GM12875 (cell line): ENCODE measurements at regions not wholly inside any gene's neighbourhood (a gene's known extent, or its start where the extent isn't known, plus 50 kb on each side); places are given as distances from the start of the nearest gene placed in this dataset.

ENCODE experiments used
- H3K4me3 ChIP-seq: one replicate; pipeline ENCODE4 v1.5.1; 2011; ENCODE audit warnings: low read depth, low read length, control low read depth
- TF ChIP-seq, protein P1 (sequence below): IDR thresholded peaks from 2 replicates; pipeline ENCODE4 v1.5.1; 2011; ENCODE audit warnings: low read depth, mild to moderate bottlenecking, control low read depth, inconsistent platforms, low read length, moderate library complexity, borderline replicate concordance; ENCODE audit not compliant: insufficient read depth

DNA sequence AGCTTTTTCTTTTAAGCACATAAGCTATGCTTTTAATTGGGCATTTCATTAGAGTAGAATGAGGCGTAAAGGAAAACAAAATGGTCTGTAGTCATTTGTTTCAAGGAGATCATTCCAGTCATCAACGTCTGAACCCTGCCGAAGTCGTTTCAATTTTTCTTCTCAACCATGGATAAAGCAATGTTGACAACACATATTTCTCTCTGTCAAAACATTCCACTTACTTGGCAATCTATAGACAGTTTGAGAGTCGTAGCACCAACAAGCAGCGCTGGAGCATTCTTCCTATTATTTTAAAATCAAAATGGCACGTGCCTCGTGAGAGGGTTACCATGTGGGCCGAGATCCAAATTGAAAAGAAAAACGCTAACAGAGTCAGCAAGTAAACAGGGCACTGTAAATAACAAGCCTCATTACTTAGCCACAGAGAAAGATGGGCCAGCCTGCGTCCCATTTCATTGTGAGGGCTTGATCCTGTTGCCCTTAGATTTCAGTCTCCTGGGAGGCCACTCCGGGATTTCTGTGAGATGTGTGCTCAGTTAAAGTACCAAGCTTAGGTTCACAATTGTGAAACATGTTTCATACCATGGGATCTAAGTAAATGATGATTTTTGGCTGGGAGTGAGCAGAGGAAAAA, 422.9 kb downstream of the DTWD2 start:
- H3K4me3 ChIP-seq, result no peak overlapping the region
- TF ChIP-seq, protein P1, sequence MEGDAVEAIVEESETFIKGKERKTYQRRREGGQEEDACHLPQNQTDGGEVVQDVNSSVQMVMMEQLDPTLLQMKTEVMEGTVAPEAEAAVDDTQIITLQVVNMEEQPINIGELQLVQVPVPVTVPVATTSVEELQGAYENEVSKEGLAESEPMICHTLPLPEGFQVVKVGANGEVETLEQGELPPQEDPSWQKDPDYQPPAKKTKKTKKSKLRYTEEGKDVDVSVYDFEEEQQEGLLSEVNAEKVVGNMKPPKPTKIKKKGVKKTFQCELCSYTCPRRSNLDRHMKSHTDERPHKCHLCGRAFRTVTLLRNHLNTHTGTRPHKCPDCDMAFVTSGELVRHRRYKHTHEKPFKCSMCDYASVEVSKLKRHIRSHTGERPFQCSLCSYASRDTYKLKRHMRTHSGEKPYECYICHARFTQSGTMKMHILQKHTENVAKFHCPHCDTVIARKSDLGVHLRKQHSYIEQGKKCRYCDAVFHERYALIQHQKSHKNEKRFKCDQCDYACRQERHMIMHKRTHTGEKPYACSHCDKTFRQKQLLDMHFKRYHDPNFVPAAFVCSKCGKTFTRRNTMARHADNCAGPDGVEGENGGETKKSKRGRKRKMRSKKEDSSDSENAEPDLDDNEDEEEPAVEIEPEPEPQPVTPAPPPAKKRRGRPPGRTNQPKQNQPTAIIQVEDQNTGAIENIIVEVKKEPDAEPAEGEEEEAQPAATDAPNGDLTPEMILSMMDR, result no peak

DNA sequence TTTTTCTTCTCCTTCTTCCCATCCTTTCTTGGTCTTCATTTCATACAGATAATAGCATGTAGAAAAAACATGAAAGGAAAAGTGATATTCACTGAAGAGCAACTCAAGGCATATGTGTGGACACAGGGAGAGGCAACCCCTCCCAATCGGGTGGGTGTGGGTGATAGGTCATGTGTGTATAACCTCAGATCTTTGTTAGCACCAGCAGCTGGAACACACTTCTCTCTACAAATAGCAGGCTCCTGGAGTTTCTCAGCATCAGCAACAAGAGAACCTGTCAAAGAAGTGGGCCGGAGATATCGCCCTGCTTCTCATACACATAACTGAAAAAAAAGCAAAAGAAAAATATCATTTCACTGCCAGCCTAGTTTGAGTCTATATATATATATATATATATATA, 426.4 kb downstream of the DTWD2 start:
- H3K4me3 ChIP-seq, result no peak overlapping the region
- TF ChIP-seq, protein P1, result no peak

DNA sequence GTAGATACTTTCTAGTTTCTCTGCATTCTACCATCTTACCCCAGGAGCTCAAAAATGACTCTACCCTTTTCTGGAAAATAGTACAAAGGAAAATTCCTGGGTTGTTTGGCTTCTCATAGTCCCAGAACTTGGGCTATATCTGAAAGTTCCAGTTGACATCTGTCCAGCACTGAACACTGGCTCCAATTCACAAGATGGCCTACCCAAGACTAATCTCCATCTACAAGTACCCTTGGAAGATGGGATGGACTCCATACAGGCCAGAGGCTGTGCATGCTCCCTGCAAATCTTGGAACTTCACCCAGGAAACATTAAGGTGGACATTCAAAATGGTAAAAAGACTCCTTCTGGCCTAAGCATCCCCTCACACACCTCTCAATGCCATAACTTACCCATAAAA, 427.1 kb downstream of the DTWD2 start:
- no peak overlapping the region for H3K4me3 ChIP-seq
- TF ChIP-seq, protein P1, result no peak

DNA sequence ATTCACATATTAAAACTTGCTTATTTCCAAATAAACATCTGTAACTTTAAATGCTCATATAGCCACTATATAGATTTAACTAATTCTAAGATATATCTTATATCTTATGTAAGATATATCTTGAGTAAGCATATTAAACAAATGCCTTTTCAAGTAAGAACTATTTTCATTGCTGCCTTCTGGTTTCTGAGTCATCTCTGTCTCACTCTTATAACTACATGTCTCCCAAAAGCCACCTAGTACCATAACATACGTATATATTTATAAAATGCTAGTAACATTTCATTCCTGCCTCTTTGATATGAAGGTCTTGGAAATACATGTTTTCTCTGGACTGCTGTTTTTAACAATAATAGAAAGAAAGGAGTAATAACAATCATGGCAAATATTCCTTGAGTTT, 429.5 kb downstream of the DTWD2 start:
- H3K4me3 ChIP-seq, result no peak overlapping the region
- TF ChIP-seq, protein P1, result no peak

DNA sequence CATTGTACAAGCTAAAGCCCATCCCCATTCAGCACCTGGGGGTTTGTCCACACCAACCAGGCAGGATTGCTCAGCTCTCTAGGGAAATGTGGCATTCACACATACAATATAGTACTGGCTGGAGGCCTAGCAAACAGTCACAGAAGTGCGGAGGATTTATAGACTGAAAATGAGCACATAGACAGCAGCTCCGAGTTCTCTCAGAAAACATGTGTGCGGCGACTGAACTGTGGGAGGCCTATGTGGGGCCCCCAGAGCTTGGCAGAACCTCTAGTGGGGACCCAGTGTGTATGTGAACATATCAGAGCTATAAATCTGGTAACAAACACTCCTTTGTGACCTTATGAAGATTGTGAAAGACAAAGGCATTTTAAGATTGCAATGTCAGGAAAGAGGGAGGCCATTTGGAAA, 431.1 kb downstream of the DTWD2 start:
- TF ChIP-seq, protein P1, result no peak
- H3K4me3 ChIP-seq, result no peak overlapping the region

DNA sequence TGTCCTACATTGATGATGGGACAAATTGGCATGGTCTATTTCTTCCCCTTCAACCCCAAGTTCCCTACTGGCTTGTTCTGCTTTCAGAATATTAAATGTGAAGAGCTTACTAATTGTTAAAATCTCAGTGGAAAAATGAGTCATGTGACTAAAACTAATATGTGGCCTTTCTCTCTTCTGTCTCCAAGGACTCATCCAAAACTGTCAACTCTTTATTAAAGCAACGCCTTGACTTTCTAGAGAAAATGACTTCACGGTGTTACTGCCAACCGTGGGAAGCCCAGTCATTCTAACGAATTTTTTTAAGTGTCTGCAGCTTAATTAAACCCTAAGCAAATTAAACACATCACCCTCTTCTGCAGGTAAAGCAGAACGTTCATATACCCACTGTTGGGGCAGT, 431.6 kb downstream of the DTWD2 start:
- no peak overlapping the region for H3K4me3 ChIP-seq
- TF ChIP-seq, protein P1, result no peak

DNA sequence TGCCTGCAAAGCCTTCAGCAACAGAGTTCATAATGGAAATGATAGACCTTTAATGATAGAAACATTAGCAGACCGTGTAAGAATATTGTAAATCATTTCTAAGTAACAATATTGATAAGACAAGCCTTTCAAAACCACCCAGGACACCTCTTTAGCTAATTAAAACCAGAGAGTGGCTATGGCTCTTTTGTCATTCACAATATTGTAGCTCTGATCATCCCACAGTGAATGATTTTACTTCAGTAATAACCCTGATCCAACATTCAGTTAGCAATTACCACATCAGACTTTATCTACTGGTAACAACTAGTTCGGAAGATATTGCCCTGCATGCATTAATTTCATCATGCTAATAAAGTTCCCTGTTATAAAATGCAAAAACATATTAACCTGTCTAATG, 432.6 kb downstream of the DTWD2 start:
- no peak overlapping the region for H3K4me3 ChIP-seq
- TF ChIP-seq, protein P1, result no peak
